ENCODE measurements at regions not wholly inside any gene's neighbourhood (a gene's known extent, or its start where the extent isn't known, plus 50 kb on each side); places are given as distances from the start of the nearest gene placed in this dataset.

DNA sequence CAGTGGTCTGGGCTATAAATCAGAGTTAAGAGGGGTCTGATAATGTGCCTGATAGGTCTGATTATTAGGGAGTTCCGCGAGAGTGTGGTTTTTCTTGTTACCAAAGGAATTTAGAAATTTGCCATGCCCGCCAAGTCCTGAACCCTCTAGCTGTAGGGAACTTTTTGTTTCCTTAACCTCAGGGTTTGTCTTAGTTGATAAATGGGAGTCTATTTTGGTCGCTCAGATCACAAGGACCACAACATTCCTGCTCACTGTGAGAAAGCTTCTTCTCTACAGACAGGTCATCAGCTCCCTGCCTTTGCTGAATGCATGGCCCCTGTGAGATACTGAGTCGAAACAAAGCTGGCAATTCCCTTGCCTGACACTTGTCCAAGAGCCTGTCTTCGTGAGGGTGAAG lies 497.8 kb downstream of the HS3ST4 start:
- H3K27me3 Mint-ChIP-seq: peaks cover 11% of the 10 kb centered on the region
- POLR2A ChIA-PET: no interaction called here
- CTCF ChIA-PET: no interaction called here

DNA sequence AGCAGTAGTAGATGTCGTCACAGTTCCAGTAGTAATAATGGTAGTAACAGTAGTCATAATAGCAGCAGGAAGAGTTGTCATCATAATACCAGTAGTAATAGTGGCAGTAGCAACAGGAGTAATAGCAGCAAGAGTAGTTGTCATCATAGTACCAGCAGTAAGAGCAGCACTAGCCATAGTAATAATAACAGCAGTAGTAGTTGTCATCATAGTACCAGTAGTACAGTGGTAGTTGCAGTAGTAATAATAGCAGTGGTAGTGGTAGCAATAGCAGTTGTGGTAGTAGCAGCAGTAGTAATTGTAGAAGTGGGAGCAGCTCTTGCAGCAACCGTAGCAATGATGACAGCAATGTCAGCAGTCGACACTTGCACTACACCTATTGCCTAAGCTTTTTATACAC lies 502.8 kb downstream of the HS3ST4 start:
- Mint-ChIP-seq H3K27me3 (peaks cover 2% of the 10 kb centered on the region), H3K27ac (no peak overlapping the region), H3K36me3 (no peaks in the 10 kb centered on the region), H3K4me1 (ENCODE audit: low read depth) (no peaks in the 10 kb centered on the region), H3K9me3 (no peaks in the 10 kb centered on the region), H3K4me3 (no peak overlapping the region)
- ChIA-PET POLR2A (no interaction called here), CTCF (no interaction called here)
- no peak for DNase-seq
- intact Hi-C loops (cut with micrococcal nuclease): no loop called here

More for the DNA sequence above, 497.8 kb downstream of the HS3ST4 start:
- DNase-seq: no peak
- Mint-ChIP-seq H3K4me1 (ENCODE audit: low read depth) (no peaks in the 10 kb centered on the region), H3K9me3 (no peaks in the 10 kb centered on the region), H3K36me3 (no peaks in the 10 kb centered on the region), H3K27ac (no peak overlapping the region), H3K4me3 (no peak overlapping the region)
- intact Hi-C loops (cut with micrococcal nuclease): no loop called here

DNA sequence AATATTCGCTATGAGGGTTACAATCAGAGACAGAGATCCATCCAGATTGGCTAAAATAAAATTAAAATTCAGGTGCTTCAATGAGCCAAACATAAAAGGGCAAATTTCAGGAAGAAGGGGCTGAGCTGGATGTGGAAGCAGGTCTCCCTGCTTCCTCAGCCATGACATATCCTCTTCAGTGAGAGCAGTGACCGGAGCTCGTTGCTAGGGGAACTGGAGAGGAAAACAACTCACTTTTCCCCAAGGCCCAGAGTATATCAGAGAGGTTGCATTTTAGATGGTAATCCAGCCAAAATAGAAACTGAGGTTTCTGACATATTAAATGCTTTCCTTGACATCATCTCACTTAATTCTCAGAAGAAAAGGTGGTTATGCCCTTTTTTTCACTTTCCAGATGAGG lies 503.5 kb downstream of the HS3ST4 start:
- Mint-ChIP-seq H3K27me3 (peaks cover 1% of the 10 kb centered on the region), H3K4me1 (ENCODE audit: low read depth) (no peaks in the 10 kb centered on the region), H3K27ac (no peak overlapping the region), H3K4me3 (no peak overlapping the region), H3K9me3 (no peaks in the 10 kb centered on the region), H3K36me3 (no peaks in the 10 kb centered on the region)
- POLR2A ChIA-PET: no interaction called here
- intact Hi-C loops (cut with micrococcal nuclease): no loop called here
- no peak for DNase-seq
- CTCF ChIA-PET: no interaction called here

DNA sequence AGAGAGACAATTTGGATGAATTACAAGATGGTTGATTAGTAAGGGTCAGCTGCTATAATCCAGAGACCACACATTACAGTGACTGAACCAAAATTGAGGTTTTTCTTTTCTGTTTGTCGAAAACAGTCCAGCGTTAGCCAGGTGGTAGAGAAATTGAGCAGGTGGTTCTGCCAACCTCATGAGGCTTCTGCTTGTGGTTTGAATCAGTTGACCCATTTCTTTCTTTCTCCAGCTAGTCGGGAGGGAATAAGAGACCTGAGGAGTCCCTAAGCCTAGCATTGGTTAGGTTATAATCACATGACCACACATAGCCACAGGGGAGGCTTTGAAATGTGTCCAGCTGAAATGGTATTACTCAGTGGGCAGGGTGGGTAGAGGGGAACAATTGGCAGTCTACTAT lies 504.6 kb downstream of the HS3ST4 start:
- Mint-ChIP-seq H3K4me3 (no peak overlapping the region), H3K4me1 (ENCODE audit: low read depth) (no peaks in the 10 kb centered on the region), H3K36me3 (no peaks in the 10 kb centered on the region), H3K27me3 (peaks cover 3% of the 10 kb centered on the region), H3K27ac (no peak overlapping the region), H3K9me3 (no peaks in the 10 kb centered on the region)
- intact Hi-C loops (cut with micrococcal nuclease): no loop called here
- DNase-seq: no peak
- POLR2A ChIA-PET: no interaction called here
- CTCF ChIA-PET: no interaction called here

DNA sequence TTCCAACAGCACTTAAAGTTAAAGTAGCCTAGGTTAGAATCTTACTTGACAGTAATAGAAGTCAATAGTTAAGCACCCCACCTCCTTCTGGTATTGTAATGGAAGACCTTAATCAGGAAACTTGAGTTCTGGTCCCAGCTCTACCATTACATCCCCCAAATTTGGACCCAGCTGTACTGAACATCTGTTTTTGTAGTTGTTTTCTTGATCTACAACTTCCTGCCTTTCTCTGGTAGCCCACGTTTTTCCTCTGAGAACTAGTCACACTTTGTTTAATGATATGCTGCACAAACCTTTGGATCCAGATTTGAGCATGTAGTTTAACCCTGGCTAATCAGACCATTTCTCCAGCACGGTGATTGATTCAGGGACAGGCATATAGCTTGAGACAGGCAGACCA lies 505.0 kb downstream of the HS3ST4 start:
- Mint-ChIP-seq H3K27me3 (peaks cover 3% of the 10 kb centered on the region), H3K27ac (no peak overlapping the region), H3K4me3 (no peak overlapping the region), H3K4me1 (ENCODE audit: low read depth) (no peaks in the 10 kb centered on the region), H3K9me3 (no peaks in the 10 kb centered on the region), H3K36me3 (no peaks in the 10 kb centered on the region)
- intact Hi-C loops (cut with micrococcal nuclease): no loop called here
- DNase-seq: no peak
- ChIA-PET POLR2A (no interaction called here), CTCF (no interaction called here)

DNA sequence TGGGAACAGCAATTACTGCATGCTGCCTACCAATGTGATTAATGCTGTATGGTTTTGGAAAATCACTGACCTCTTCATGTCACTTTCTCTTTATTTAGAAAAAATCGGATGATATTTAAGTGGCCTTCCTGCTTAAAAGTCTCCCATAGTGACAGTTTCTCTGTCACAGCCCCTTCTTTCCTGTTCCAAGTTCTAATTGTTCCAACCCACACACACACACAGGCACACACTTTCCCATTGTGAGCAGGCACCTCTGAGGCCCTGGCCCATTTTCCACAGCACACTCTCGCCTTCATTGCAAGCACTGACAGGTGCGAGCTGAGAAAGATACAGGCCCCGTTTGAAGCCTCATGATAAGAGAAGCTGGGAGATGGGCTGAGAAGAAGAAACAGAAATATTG lies 505.9 kb downstream of the HS3ST4 start:
- intact Hi-C loops (cut with micrococcal nuclease): no loop called here
- Mint-ChIP-seq H3K4me3 (no peak overlapping the region), H3K27ac (no peak overlapping the region), H3K27me3 (peaks cover 3% of the 10 kb centered on the region), H3K36me3 (no peaks in the 10 kb centered on the region), H3K4me1 (ENCODE audit: low read depth) (no peaks in the 10 kb centered on the region), H3K9me3 (no peaks in the 10 kb centered on the region)
- CTCF ChIA-PET: no interaction called here
- DNase-seq: no peak
- POLR2A ChIA-PET: no interaction called here

DNA sequence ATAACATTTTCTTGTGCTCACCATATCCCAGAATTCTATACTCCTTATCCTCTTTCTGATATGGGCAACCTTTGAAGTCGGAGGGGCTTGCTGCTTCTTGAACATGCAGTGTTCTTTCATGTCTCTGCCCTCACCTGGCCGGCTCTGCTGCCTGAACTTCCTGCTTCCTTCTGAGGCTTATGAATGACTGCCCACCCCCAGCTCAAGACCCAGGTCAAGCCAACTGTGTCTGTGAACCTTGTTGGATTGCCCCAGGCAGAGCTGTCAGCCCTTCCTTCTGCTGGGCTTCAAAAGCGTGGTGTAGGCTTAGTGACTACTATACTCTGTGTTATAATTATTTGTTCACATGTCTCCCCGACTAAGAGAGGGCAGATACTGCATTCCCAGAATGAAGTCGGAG lies 506.5 kb downstream of the HS3ST4 start:
- no peaks in the 10 kb centered on the region for H3K36me3 Mint-ChIP-seq
- H3K27me3 Mint-ChIP-seq: peaks cover 3% of the 10 kb centered on the region
- H3K4me1 Mint-ChIP-seq (ENCODE audit: low read depth): no peaks in the 10 kb centered on the region
- CTCF ChIA-PET: no interaction called here
- no peak overlapping the region for H3K4me3 Mint-ChIP-seq
- intact Hi-C loops (cut with micrococcal nuclease): no loop called here
- no peak overlapping the region for H3K27ac Mint-ChIP-seq
- no peak for DNase-seq
- H3K9me3 Mint-ChIP-seq: no peaks in the 10 kb centered on the region
- POLR2A ChIA-PET: no interaction called here

DNA sequence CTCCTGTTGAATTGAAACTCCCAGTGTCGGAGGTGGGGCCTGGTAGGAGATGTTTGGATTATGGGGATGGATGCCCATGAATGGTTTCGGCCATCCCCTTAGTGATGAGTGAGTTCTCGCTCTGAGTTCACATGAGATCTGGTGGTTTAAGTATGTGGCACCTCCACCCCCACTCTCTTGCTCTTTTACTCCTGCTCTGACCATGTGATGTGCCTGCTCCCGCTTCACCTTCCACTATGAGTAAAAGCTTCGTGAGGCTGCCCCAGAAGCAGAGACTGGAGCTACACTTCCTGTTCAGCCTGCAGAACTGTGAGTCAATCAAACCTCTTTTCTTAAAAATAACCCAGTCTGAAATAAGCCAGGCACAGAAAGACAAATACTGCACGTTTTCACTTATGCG lies 512.4 kb downstream of the HS3ST4 start:
- no peak overlapping the region for H3K27ac Mint-ChIP-seq
- no peaks in the 10 kb centered on the region for H3K9me3 Mint-ChIP-seq
- no peaks in the 10 kb centered on the region for H3K4me1 Mint-ChIP-seq (ENCODE audit: low read depth)
- no peaks in the 10 kb centered on the region for H3K36me3 Mint-ChIP-seq
- peaks cover 3% of the 10 kb centered on the region for H3K27me3 Mint-ChIP-seq
- DNase-seq: peak; percentile 15
- no peak overlapping the region for H3K4me3 Mint-ChIP-seq
- intact Hi-C loops (cut with micrococcal nuclease): no loop called here
- ChIA-PET POLR2A (no interaction called here), CTCF (no interaction called here)

DNA sequence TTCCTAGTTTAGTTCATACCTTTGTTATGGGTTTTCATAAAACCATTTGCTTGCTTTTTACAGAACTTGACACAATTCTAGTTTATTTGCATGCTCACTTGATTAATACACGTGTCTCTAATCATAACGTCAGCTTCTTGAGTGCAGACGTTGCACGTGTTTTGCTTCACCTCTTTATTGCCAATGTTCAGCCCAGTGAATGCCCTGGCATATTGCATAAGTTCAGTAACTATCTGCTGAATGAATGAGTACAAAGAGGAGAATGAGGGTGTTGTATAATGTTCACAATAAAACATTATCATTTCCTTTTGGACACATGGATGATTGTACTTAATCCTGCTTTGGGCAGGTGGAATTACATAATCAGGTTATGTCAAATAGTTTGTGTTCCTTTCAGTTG lies 519.8 kb downstream of the HS3ST4 start:
- H3K4me3 Mint-ChIP-seq: no peak overlapping the region
- H3K9me3 Mint-ChIP-seq: peaks cover 5% of the 10 kb centered on the region
- H3K27me3 Mint-ChIP-seq: peaks cover 6% of the 10 kb centered on the region
- H3K36me3 Mint-ChIP-seq: no peaks in the 10 kb centered on the region
- POLR2A ChIA-PET: no interaction called here
- no peak overlapping the region for H3K27ac Mint-ChIP-seq
- intact Hi-C loops (cut with micrococcal nuclease): no loop called here
- CTCF ChIA-PET: no interaction called here
- no peaks in the 10 kb centered on the region for H3K4me1 Mint-ChIP-seq (ENCODE audit: low read depth)
- DNase-seq: no peak

DNA sequence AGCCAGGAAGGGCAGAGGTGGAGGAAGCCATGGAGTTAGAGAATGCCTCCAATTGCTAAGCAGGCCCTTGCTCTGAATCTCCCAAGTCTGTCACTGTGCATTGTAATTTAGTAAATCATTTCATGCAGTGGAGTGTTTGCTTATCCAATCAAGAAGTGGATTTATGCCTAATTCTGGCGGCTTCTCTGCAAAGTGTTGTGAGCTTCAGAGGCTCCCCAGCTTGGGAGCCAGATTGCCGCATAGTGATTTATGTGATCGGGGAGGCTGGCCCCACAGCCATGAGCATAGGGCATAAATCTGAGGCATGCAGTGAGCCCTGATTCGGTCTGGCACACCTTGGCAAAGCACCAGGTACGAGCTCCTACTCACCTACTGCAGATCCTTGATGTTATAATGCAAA lies 520.8 kb downstream of the HS3ST4 start:
- ChIA-PET POLR2A (no interaction called here), CTCF (no interaction called here)
- no peak for DNase-seq
- Mint-ChIP-seq H3K27ac (no peak overlapping the region), H3K36me3 (no peaks in the 10 kb centered on the region), H3K4me3 (no peak overlapping the region), H3K27me3 (peaks cover 6% of the 10 kb centered on the region), H3K9me3 (peaks cover 5% of the 10 kb centered on the region), H3K4me1 (ENCODE audit: low read depth) (no peaks in the 10 kb centered on the region)
- intact Hi-C loops (cut with micrococcal nuclease): no loop called here

DNA sequence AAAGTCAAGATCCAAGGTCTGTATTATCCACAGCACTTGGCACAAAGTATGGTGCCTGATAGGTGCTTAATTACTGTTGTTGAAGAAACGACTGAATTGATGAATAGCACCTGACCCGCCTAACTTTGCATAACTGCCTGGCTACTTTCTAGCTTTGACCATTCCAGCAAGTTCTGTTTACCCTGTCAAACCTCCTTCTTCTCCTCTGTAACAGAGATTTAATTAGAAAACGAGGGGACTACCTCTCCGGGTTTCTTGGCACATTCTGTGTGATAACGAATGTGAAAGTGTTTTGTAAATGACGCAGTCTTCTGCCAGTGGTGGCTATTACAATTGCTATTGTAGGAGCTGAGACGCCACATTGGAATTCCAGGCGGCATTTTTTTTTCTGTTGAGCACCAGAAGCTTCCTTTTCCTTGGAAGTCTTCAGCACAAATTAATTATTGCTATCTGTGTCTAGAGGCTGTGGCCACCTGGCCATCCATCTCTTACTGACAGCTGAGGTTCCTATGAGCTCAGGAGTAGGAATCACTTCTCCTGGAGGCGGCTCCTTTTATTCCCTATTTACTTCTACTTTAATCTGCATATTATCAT lies 522.9 kb downstream of the HS3ST4 start:
- POLR2A ChIA-PET: interaction anchor here (0.5 kb wide), 1 partner anchor 657 kb away, joined by 4 read pairs; no protein-coding TSS in a partner anchor
- intact Hi-C loops (cut with micrococcal nuclease): no loop called here
- no peaks in the 10 kb centered on the region for H3K36me3 Mint-ChIP-seq

DNA sequence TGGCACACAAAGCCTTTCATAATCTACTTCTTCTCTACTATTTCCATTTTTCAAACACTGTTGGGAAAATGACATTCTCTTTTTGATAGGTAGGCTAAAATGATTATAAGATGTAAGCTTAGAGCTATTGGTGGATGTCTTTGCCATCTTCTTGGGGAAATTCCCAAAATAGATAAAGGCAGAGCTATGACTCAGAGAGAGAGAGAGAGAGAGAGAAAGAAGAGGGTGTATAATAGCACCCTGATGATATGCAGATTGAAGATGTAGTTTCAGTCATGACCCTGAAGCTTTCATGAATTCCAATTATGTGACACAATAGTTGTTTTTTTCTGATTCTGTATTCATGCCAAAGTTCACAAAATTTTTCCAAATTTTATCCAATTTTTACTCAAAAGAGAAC lies 529.1 kb downstream of the HS3ST4 start:
- H3K27ac Mint-ChIP-seq: no peak overlapping the region
- ChIA-PET CTCF (no interaction called here), POLR2A (no interaction called here)
- DNase-seq: no peak
- intact Hi-C loops (cut with micrococcal nuclease): no loop called here
- no peaks in the 10 kb centered on the region for H3K36me3 Mint-ChIP-seq
- H3K27me3 Mint-ChIP-seq: peaks cover 8% of the 10 kb centered on the region
- no peaks in the 10 kb centered on the region for H3K4me1 Mint-ChIP-seq (ENCODE audit: low read depth)
- H3K9me3 Mint-ChIP-seq: no peaks in the 10 kb centered on the region
- no peak overlapping the region for H3K4me3 Mint-ChIP-seq

More for the DNA sequence above, 522.9 kb downstream of the HS3ST4 start:
- Mint-ChIP-seq H3K4me3 (no peak overlapping the region), H3K4me1 (ENCODE audit: low read depth) (no peaks in the 10 kb centered on the region), H3K27ac (no peak overlapping the region), H3K9me3 (peaks cover 5% of the 10 kb centered on the region), H3K27me3 (peaks cover 7% of the 10 kb centered on the region)
- no peak for DNase-seq
- CTCF ChIA-PET: interaction anchor here (0.7 to 1.2 kb wide), 2 partner anchors 8 to 627 kb away, joined by 3 read pairs; no protein-coding TSS in a partner anchor

DNA sequence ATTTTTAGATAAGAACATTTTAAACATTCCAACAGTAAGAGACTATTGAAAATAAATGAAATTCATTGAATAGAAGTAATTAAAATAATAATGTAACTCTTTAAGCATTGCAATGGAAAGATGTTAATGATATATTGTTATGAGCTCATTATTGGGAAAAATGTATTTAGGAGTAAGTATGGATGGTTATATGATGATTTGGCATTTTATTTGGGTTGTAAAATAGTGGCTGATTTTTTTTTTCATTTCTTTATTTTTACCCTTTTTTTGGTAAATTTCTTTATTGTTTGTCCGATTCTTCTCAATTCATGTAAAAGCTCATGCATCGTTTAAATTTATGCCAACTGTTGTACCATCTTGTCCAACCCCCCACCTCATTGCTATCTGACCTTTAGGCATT lies 539.9 kb downstream of the HS3ST4 start:
- no peaks in the 10 kb centered on the region for H3K4me1 Mint-ChIP-seq (ENCODE audit: low read depth)
- H3K4me3 Mint-ChIP-seq: no peak overlapping the region
- H3K36me3 Mint-ChIP-seq: no peaks in the 10 kb centered on the region
- H3K27ac Mint-ChIP-seq: no peak overlapping the region
- ChIA-PET CTCF (interaction anchor here (0.6 kb wide), 1 partner anchor 638 kb away, joined by 3 read pairs; no protein-coding TSS in a partner anchor), POLR2A (no interaction called here)
- no peaks in the 10 kb centered on the region for H3K27me3 Mint-ChIP-seq
- intact Hi-C loops (cut with micrococcal nuclease): no loop called here
- DNase-seq: no peak
- H3K9me3 Mint-ChIP-seq: no peaks in the 10 kb centered on the region

DNA sequence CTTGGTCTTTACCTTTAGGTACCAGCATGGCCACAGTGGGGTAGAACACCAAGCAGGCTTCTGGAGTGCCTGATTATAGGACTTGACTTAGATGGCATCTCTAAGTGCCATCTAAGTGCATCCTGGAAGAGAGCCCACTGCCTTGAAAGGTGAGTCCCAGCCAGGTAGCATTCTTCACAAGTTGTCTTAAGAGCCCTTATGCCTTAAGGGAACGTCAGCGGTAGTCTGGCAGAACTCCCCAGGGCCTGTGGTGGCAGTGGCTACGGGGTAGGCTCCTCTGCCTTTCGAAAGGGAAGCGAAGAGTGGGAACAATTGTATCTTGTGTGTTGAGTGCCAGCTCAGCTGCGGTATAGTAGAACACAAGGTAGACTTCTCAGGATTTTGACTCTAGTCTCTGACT lies 549.0 kb downstream of the HS3ST4 start:
- Mint-ChIP-seq H3K36me3 (no peaks in the 10 kb centered on the region), H3K4me3 (no peak overlapping the region), H3K27me3 (peaks cover 8% of the 10 kb centered on the region), H3K27ac (no peak overlapping the region), H3K4me1 (ENCODE audit: low read depth) (no peaks in the 10 kb centered on the region), H3K9me3 (no peaks in the 10 kb centered on the region)
- CTCF ChIA-PET: no interaction called here
- no peak for DNase-seq
- POLR2A ChIA-PET: no interaction called here
- intact Hi-C loops (cut with micrococcal nuclease): no loop called here

Data from activated CD4-positive, alpha-beta memory T cell treated with anti-CD3 and anti-CD28 coated beads for 36 hours (primary cell).